ENCODE measurements at regions not wholly inside any gene's neighbourhood (a gene's known extent, or its start where the extent isn't known, plus 50 kb on each side); places are given as distances from the start of the nearest gene placed in this dataset.

- Histone ChIP-seq H3K9me2 (ENCODE audit: low read depth, low read length) (no peaks in the 10 kb centered on the region), H3K36me3 (ENCODE audit: insufficient read depth, low read length) (no peaks in the 10 kb centered on the region), H3K4me1 (ENCODE audit: insufficient read depth, low read length, severe bottlenecking) (no peaks in the 10 kb centered on the region), H3K27me3 (ENCODE audit: insufficient read depth, low read length) (no peaks in the 10 kb centered on the region; the same call in 1 of the 2 replicates), H3F3A (ENCODE audit: insufficient read depth, low read length) (no peaks in the 10 kb centered on the region), H3K79me2 (ENCODE audit: insufficient read depth, low read length) (no peaks in the 10 kb centered on the region), H4K20me1 (ENCODE audit: insufficient read depth, low read length) (no peaks in the 10 kb centered on the region), H3K4me3 (ENCODE audit: low read depth, low read length, poor library complexity, severe bottlenecking) (no peak overlapping the region), H3K27ac (ENCODE audit: low read depth, low read length, poor library complexity, severe bottlenecking) (no peak overlapping the region), H3K9ac (ENCODE audit: low read length) (no peak overlapping the region), H3K4me2 (ENCODE audit: low read length) (no peak overlapping the region), H2AFZ (ENCODE audit: low read length) (no peak overlapping the region), H3K9me3 (ENCODE audit: low read length) (no peaks in the 10 kb centered on the region)
- no peak for TF ChIP-seq EZH2 (IDR thresholded peaks at IDR 0.05; ENCODE audit: borderline replicate concordance, low read length)
- no peak for TF ChIP-seq CTCF (IDR thresholded peaks at IDR 0.05; ENCODE audit: low read length)
These were observed 58.3 kb upstream of the RFLNA start for GRCh38 chr12:124236625-124237031.

- H3K27me3 ChIP-seq (ENCODE audit: insufficient read depth, low read length) = no peaks in the 10 kb centered on the region; the same call in 1 of the 2 replicates
- H3K36me3 ChIP-seq (ENCODE audit: insufficient read depth, low read length) = no peaks in the 10 kb centered on the region
- no peaks in the 10 kb centered on the region for H3K79me2 ChIP-seq (ENCODE audit: insufficient read depth, low read length)
- H3K9ac ChIP-seq (ENCODE audit: low read length) = no peak overlapping the region
- TF ChIP-seq EZH2 (IDR thresholded peaks at IDR 0.05; ENCODE audit: borderline replicate concordance, low read length) (no peak), CTCF (IDR thresholded peaks at IDR 0.05; ENCODE audit: low read length) (no peak)
- no peaks in the 10 kb centered on the region for H3K9me2 ChIP-seq (ENCODE audit: low read depth, low read length)
- H4K20me1 ChIP-seq (ENCODE audit: insufficient read depth, low read length) = no peaks in the 10 kb centered on the region
- H3K9me3 ChIP-seq (ENCODE audit: low read length) = no peaks in the 10 kb centered on the region
- no peak overlapping the region for H2AFZ ChIP-seq (ENCODE audit: low read length)
- no peak overlapping the region for H3K27ac ChIP-seq (ENCODE audit: low read depth, low read length, poor library complexity, severe bottlenecking)
- no peak overlapping the region for H3K4me3 ChIP-seq (ENCODE audit: low read depth, low read length, poor library complexity, severe bottlenecking)
- no peaks in the 10 kb centered on the region for H3F3A ChIP-seq (ENCODE audit: insufficient read depth, low read length)
- no peaks in the 10 kb centered on the region for H3K4me1 ChIP-seq (ENCODE audit: insufficient read depth, low read length, severe bottlenecking)
- no peak overlapping the region for H3K4me2 ChIP-seq (ENCODE audit: low read length)
These were observed 56.0 kb upstream of the RFLNA start for GRCh38 chr12:124238886-124239285.

- Histone ChIP-seq H3K9me3 (ENCODE audit: low read length) (no peaks in the 10 kb centered on the region), H3K4me2 (ENCODE audit: low read length) (no peak overlapping the region), H3K27ac (ENCODE audit: low read depth, low read length, poor library complexity, severe bottlenecking) (no peak overlapping the region), H3K4me3 (ENCODE audit: low read depth, low read length, poor library complexity, severe bottlenecking) (no peak overlapping the region), H3K79me2 (ENCODE audit: insufficient read depth, low read length) (no peaks in the 10 kb centered on the region), H3F3A (ENCODE audit: insufficient read depth, low read length) (no peaks in the 10 kb centered on the region), H4K20me1 (ENCODE audit: insufficient read depth, low read length) (no peaks in the 10 kb centered on the region), H3K36me3 (ENCODE audit: insufficient read depth, low read length) (no peaks in the 10 kb centered on the region), H3K9ac (ENCODE audit: low read length) (no peak overlapping the region), H2AFZ (ENCODE audit: low read length) (no peak overlapping the region), H3K4me1 (ENCODE audit: insufficient read depth, low read length, severe bottlenecking) (no peaks in the 10 kb centered on the region), H3K27me3 (ENCODE audit: insufficient read depth, low read length) (no peaks in the 10 kb centered on the region; the same call in 1 of the 2 replicates), H3K9me2 (ENCODE audit: low read depth, low read length) (no peaks in the 10 kb centered on the region)
- TF ChIP-seq EZH2 (IDR thresholded peaks at IDR 0.05; ENCODE audit: borderline replicate concordance, low read length) (no peak), CTCF (IDR thresholded peaks at IDR 0.05; ENCODE audit: low read length) (no peak)
These were observed 54.4 kb upstream of the RFLNA start for GRCh38 chr12:124240493-124240892.
